ENCODE measurements at regions not wholly inside any gene's neighbourhood (a gene's known extent, or its start where the extent isn't known, plus 50 kb on each side); places are given as distances from the start of the nearest gene placed in this dataset.
"Not testable (repeated sequence)": the region's sequence is repeated elsewhere in the genome, so short reads cannot be mapped to it uniquely, and the experiment has no call there.

DNA sequence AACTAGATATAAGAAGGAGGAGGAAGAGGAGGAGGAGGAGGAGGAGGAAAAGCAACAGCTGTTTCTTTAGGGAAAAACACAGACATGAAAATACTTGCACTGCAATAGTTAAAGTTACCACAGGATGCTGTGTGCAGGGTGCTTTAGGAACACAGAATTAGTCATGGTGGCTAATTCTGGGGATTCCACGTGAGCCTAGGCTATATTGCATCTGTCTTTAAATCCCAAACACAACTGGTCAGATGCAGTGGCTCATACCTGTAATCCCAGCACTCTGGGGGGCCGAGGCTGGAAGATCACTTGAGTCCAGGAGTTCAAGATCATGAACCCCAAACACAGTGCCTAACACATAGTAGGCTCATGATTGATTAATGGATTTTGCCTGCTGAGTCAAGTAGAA lies 155.3 kb upstream of the C16orf82 start:
- no peak for DNase-seq

DNA sequence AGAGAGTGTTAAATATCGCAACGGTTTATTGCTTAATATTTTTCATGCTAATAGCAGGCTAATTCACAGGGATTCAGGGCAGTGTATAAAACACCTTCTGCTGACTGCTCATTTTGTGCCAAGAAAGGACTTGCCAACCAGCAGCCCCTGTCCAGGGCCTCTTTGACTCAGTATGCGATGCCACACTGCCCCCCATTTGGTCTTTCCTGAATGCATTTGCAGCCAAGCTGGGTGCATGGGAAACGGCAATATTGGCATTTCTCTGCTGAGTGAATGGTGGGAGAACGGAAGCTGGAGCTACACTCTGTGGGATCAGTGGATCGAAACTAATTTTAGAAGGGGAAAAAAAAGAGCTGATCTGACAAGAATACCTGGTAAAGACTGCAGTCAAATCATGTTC lies 152.9 kb upstream of the C16orf82 start:
- no peak for DNase-seq

DNA sequence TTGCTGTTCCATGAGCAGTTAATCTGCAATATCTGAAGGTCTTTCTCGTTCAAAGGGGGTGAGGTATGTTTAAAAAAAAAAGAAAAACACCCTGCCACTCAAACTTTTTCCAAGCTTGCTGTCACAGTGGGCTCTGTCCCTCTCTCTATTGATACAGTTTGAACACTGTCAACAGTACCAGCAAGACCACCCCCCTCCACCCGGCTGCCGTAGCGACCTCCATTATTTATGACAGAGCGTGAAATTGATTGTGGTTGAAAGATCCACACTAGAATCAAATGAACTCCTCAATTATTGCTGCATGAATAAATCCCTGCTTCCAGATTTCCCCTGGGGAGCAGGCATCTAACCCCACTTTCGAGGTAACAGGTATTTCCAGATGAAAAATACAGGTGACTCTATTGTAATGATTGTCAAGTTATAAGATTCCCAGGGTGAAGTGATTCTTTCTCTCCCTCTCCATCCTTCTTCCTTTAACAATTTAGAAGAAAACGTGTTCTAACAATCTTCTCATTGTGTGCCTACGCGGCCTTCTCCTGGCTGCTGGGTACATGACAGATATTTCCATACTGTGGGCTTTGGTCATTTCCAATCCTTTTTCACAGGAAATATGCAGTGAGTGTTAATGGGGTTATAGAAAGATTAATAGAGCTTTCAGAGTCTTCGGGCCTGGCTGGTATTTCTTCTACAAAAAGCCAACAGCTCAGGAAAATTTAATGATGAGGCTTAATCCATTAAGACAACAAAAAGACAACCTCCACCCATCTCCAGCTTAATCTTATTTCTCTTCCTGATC lies 135.7 kb upstream of the C16orf82 start:
- no peak for DNase-seq

DNA sequence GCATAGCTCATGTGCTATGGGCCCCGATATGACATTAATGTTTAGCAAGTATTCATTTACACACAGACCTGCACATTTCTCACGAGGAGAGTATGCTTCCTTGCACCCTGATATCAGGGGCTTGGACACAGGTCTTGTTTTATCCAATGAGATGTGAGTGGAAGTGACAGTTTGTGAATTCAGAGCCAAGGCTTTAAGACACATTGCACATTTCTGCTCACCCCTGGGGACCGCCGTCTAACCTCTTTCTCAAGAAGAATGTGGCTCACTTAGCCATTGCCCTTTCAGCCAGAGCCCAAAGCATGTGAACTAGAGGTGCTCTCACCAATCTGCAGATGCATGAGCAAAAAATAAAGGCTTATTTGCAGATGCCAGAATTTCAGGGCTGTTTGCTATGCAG lies 116.1 kb upstream of the C16orf82 start:
- no peak for DNase-seq

DNA sequence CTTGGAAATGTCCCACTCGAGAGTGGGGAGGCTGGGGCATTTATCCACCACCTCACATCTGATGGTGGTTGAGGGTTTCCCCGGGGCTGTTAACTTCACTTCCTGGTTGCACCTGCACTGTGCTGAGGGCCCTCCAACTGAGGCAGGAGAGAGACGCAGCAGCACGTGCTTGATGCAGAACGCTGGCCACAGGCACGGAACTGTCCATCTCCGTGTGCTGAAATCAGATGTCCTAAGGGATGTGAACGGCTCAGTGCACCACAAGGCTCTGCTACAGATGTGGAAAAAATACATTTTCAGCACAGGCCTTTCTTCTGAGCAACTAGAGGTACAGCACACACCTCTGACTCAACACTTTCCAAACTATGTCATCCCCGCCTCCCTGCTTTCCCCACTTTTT lies 114.8 kb upstream of the C16orf82 start:
- DNase-seq: no peak

DNA sequence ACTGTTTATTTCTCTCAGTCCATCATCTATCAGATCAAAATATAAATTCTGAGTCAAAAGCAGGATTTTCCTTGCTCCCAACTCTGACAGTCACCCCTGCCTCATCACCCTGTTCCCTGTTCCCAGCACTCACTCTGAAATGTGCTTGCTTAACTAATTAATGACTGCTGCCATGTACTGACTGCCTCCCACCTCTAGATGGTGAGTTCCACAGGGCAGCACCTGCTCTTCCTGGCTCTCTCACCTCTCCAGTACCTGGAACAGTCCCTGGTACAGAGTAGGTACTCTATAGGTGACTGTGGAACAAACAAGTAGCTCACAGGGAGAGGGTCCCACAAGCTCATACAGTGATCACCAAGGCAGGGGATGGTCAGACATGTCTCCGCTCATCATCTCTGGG lies 114.3 kb upstream of the C16orf82 start:
- no peak for DNase-seq

DNA sequence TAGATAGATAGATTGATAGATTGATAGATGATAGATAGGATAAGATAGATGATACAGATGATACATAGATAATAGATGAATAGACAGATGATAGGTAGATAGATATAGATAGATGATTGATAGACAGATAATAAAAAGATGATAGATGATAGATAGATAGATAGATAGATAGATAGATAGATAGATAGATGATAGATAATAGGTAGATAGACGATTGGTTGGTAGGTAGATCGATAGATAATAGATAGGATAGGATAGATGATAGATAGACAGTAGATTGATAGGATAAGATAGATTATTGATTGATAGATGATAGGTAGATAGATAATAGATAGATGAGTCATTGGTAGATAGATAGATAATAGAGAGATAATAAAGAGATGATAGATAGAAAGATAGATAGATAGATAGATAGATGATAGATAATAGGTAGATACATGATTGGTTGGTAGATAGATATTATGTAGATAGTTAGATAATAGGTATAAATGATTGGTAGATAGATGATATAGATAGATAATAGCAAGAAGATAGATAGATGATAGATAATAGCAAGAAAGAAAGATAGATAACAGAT lies 109.4 kb upstream of the C16orf82 start:
- DNase-seq: no peak

DNA sequence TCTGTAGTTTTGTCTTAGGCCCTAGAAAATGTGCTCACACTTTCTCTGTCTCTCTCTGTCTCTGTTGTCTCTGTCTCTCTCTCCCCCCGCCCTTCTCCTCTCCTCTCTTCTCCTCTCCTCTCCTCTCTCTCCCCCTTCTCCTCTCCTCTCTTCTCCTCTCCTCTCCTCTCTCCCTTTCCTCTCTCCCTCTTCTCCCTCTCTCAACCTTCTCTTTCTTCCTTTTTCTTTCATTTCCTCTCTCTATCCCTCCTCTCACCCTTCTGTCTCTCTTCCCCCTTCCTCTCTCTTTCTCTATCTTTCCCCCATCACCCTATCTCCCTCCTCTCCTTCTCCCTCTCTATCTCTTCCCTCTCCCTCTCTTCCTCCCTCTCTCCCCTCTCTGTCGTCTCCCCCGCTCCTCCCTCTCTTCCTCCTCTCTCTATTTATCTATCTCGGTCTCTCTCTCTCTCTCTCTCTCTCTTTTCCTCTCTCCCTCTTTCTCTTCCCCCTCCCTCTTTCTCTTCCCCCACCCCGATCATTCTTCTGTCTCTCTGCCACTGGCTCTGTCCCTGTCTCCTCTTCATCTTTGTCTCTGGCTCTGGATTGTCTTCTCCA lies 107.2 kb upstream of the C16orf82 start:
- DNase-seq: no peak

DNA sequence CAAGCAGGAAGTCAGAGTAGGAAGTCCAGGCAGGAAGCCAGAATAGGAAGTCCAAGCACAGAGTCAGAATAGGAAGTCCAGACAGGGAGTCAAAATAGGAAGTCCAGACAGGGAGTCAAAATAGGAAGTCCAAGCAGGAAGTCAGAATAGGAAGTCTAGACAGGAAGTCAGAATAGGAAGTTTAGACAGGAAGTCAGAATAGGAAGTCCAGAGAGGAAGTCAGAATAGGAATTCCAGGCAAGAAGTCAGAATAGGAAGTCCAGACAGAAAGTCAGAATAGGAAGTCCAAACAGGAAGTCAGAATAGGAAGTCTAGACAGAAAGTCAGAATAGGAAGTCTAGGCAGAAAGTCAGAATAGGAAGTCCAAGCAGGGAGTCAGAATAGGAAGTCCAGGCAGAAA lies 105.3 kb upstream of the C16orf82 start:
- DNase-seq: no peak

DNA sequence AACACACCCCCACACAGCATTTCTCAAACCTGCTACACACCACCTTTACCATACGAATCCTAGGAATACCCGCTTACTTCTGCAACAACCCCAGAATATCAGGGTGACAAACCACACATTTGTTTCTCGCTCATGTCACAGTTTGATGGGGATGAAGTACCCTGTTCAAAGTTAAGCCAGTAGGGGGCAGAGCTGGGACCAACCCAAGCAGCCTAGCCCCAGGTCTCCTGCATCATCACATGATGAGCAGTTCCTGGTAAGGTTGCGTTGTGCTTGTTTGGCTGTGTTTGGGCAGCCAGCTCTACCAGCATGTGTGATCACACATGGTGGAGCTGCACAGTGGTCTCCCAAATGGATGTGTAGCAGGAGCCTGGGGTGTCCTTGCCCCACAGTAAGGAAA lies 103.6 kb upstream of the C16orf82 start:
- DNase-seq: no peak

DNA sequence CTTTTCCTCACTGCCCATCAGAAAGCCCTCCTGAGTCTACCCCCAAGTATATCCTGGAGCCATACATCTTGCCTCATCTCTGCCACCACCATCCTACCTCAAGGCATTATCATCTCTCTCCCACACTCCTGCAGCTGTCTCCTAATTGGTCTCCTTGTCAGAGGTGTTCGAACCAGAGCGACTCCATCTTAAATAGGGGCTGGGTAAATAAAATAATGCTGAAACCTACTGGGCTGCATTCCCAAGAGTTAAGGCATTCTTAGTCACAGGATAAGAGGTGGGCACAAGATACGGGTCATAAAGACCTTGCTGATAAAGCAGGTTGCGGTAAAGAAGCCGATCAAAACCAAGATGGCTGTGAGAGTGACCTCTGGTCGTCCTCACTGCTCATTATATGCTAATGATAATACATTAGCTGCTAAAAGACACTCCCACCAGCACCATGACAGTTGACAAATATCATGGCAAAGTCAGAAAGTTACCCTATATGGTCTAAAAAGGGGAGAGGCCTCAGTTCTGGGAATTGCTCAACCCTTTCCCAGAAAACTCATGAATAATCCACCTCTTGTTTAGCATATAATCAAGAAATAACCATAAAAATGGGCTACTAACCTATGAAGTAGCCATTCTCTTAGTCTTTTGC lies 97.0 kb upstream of the C16orf82 start:
- no peak for DNase-seq

DNA sequence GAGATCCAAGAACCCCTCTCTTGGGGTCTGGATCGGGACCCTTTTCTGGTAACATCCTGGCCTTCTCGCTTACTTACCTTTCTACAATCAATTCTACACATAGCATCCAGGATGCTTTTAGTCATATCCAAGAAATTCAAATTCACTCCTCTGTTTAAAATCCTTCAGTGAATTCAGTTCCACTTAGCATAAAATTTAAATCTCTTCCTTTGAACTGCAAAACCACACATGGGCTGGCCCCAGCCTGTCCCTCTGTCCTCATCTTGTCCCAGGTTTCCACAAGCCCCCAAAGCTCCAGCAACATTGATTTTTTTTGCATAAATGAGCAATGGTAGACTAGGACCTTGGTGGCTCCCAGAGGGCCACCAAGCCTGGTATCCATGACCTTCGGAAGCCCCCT lies 96.4 kb upstream of the C16orf82 start:
- no peak for DNase-seq

DNA sequence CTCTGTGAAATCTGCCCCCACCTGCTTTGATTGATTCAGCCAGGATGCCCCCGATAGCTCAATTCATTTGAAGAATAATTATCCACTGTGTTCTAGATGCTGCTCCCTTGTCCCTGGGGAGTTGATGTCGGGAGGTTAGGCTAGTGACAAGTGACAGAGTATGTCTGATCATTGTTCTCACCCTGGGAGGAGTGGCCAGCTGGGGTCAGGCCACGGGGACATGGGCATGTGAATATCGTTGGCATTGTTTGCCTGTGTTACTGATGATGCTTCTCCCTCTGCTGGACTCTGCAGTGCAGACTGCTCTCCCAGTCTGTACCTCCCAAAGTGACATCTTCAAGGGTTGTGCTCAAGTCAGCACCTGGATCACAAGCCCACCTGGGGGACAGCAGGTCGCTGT lies 89.9 kb upstream of the C16orf82 start:
- no peak for DNase-seq

DNA sequence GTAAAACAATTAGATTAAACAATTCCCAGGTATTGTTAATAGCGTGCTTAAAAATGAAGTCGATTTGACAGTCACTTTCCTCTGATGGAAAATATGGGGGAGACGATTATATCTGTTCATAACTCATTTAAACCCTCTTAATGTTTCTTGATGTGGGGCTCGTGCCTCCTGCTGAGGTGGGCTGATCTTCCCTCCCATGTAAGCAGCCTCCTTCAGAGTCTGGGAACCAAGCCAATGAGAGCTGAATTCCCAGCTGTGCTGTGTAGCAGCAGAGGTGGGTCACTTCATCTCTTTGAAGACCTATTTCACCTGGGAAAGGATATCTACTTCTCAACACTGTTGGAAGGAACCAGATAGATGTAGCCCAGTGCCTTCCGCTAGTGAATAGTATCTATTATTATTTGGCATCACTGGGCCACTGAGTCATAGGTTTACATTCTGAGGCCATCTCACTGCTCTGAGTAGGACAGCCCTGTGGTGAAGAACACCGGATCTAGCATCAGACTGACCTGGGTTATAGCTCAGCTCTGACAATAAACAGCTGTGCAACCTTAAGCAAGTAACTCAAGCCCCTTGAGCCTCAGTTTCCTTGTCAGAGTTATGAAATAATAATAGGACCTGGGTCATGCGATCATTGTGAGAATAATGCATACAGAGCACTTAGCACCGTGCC lies 85.3 kb upstream of the C16orf82 start:
- DNase-seq: no peak

DNA sequence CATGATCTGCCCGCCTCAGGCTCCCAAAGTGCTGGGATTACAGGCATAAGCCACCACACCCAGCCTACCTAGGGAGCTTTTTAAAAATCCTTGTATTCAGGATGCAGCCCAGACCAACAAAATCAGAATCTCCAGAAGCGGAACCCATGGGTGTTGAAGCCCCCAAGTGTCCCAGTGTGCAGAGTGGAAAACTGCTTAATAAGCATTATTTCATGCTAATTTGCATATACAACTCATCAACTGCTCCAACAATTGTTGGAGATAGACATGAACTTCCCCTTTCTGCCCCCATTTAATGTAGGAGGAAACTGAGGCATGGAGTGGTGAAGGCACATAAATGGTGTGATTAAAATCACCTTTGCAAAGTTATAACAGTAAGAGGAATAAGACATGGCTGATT lies 84.3 kb upstream of the C16orf82 start:
- DNase-seq: no peak

DNA sequence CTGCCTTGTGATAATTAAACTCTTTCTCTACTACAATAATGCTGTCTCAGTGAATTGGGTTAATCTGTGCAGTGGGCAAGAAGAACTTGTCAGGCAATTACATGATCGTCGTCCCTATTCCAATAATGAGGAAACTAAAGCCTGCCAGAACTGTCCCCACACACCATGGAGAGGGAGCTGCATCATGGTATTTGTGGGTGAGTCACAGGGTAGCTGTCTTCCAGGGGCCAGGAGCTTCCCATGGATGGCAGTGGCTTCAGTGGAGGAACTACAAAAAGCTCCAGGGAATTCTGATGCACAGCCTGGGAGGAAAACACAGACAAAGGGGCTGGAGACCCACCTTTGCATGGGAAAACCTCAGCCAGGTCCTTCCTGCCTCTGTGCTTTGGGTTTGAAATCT lies 83.3 kb upstream of the C16orf82 start:
- no peak for DNase-seq

DNA sequence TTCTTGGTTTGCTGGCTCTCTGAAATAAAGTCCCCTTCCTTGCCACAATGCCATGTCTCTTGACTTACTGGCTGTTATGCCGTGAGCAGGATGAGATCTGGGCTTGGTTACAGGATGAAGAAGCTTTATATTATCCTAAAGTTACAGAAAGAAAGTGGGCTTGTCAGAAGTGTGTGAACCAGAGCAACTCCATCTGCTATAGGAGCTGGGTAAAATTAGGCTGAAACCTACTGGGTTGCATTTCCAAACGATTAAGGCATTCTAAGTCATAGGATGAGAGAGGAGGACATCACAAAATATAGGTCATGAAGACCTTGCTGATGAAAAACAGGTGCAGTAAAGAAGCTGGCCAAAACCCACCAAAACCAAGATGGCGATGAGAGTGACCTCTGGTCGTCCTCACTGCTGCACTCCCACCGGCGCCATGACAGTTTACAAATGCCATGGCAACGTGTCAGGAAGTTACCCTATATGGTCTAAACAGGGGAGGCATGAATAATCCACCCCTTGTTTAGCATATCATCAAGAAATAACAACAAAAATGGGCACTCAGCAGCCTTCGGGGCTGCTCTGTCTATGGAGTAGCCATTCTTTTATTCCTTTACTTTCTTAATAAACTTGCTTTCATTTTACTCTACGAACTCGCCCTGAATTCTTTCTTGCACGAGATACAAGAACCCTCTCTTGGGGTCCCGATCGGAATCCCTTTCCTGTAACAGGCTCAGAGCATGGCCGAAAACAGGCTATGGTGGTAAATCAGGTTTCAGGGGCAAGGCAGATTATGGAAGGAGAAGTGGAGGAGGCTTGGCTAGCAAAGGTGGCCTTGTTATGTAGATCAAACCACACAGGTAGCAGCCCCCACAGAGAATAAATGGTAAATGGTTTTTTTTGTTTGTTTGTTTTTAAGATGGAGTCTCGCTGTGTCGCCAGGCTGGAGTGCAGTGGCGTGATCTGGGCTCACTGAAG lies 81.3 kb upstream of the C16orf82 start:
- DNase-seq: no peak

DNA sequence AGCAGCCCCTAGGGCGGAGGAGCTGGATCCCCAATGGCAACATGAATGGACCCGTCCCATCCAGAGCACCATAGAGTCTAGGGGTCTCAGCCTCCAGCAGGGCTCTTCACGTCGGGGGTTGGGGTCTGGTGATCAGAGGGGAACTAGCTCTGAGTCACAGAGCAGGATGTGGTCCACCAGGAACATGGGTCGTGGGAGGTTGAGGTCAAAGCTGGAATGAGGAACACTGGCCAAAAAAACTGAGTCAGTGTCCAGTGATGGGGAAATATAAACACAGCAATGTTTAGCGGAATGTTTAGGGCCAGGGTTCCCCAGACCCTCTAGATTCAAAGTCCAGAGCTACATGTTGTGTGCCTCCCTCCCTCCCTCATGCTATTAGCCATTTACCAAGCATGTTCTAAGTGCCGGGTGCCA lies 79.1 kb upstream of the C16orf82 start:
- peak; percentile 34 for DNase-seq

DNA sequence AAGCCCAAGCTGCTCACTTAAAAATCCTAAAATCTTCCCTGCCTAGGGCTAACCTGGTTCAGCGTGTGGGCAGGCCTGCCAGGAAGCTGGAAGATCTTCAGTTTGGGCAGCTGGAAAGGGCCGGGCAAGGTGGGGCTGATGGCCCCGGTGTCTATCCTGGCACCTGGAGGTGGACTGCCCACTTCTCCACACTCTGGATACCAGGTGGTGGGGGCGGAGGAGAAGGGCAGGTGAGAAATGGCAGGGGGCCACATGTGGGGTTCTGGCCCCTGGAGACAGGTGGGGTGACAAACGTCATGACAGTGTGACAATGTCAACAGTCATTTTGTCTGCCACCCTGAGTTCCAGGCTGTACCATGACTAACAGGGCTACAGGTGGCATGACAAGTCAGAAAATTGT lies 78.5 kb upstream of the C16orf82 start:
- no peak for DNase-seq

DNA sequence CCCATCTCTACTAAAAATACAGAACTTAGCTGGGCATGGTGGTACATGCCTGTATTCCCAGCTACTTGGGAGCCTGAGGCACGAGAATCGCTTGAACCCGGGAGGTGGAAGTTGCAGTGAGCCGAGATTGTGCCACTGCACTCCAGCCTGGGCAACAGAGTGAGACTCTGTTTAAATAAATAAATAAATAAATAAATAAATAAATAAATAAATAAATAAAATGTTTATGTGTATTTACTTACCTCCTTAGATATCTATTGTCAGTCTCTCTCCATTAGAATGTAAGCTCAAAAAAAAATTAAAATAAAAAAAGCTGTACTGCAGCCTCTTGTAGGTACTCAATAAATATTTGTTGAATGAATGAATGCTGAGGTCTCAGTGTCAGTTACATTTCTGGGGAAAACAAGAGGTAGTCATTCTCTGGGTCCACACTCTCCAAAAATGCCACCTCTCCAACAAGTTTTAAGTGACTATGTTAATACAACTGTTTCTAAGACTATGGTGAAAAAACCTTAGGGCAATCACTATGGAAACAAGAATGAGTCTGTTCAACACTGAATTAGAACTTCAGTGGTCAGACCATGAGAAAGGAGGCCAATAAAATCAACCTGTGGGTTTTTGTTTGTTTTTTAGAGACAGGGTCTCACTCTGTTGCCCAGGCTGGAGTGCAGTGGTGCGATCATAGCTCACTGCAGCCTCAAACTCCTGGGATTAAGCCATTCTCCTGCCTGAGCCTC lies 76.2 kb upstream of the C16orf82 start:
- not testable (repeated sequence) for DNase-seq

DNA sequence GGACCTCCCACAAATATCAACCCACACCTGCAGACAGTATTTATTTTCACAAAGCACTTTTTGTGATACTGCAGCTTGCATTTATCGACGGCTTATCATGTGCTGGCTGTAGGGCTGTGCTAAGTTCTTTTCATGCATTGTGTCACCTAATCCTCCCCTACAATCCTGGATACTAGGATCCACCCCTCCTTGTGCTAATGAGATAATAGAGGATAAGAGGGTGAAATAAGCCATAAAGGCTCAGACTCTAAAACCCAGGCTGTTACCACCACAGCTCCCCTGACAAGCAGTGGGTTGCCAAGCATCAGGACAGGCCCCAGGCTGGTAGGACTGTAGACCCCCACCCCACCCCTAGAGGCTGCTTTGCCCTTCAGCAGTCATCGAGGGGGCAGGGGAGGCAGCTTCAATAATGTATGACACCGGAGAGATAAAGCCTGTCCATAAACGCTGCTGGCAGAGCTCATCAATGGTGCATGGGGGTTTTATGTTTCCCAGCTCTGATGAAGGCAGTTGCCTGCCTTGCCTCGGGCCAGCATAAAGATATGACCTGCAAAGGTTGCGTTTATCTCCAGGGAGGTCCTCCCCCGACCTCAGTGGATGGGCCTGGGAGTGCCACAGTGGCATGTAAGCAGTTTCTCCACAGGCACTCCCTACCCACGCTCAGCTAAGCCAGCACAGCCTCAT lies 73.9 kb upstream of the C16orf82 start:
- no peak for DNase-seq

Measured in fibroblast of skin of right quadriceps (primary cell).